HUDEP-2 (cell line): ENCODE measurements at regions not wholly inside any gene's neighbourhood (a gene's known extent, or its start where the extent isn't known, plus 50 kb on each side); places are given as distances from the start of the nearest gene placed in this dataset.

Experiments
- DNase-seq, 76 experiments: peaks; one replicate each; lab custom pipeline; 2025; ENCODE audit not compliant: unreplicated experiment in 76 of 76; lab: John Stamatoyannopoulos, UW

- no peak for DNase-seq
Measured at GRCh38 chr16:49027420-49027819, 254.2 kb downstream of the CBLN1 start.

GRCh38 chr16:49026566-49027181 is 255.0 kb downstream of the CBLN1 start:
- DNase-seq, result no peak

- no peak for DNase-seq
Measured at GRCh38 chr16:49024896-49025295, 256.7 kb downstream of the CBLN1 start.

- no peak for DNase-seq
Measured at GRCh38 chr16:49024016-49024415, 257.6 kb downstream of the CBLN1 start.

- no peak for DNase-seq
Measured at GRCh38 chr16:49023050-49023449, 258.6 kb downstream of the CBLN1 start.

- no peak for DNase-seq
Measured at GRCh38 chr16:49022351-49022963, 259.2 kb downstream of the CBLN1 start.

- no peak for DNase-seq
Measured at GRCh38 chr16:49021136-49021535, 260.5 kb downstream of the CBLN1 start.

- no peak for DNase-seq
Measured at GRCh38 chr16:49020436-49020835, 261.2 kb downstream of the CBLN1 start.

GRCh38 chr16:49019831-49020230 is 261.8 kb downstream of the CBLN1 start:
- no peak for DNase-seq

GRCh38 chr16:49019081-49019633 is 262.5 kb downstream of the CBLN1 start:
- no peak for DNase-seq

- no peak for DNase-seq
Measured at GRCh38 chr16:49018259-49018931, 263.2 kb downstream of the CBLN1 start.

GRCh38 chr16:49017501-49017900 is 264.1 kb downstream of the CBLN1 start:
- DNase-seq, result no peak

GRCh38 chr16:49016461-49016860 is 265.2 kb downstream of the CBLN1 start:
- no peak for DNase-seq

GRCh38 chr16:49015225-49015592 is 266.4 kb downstream of the CBLN1 start:
- no peak for DNase-seq

- DNase-seq, result no peak
Measured at GRCh38 chr16:49014277-49015224, 267.1 kb downstream of the CBLN1 start.

GRCh38 chr16:49013727-49014080 is 267.9 kb downstream of the CBLN1 start:
- DNase-seq, result no peak

GRCh38 chr16:49012961-49013726 is 268.5 kb downstream of the CBLN1 start:
- no peak for DNase-seq

GRCh38 chr16:49011901-49012300 is 269.7 kb downstream of the CBLN1 start:
- DNase-seq, result no peak

GRCh38 chr16:49010879-49011278 is 270.8 kb downstream of the CBLN1 start:
- DNase-seq, result no peak

- DNase-seq, result no peak
Measured at GRCh38 chr16:49010396-49010795, 271.2 kb downstream of the CBLN1 start.
